HEK293 (cell line): ENCODE measurements at regions not wholly inside any gene's neighbourhood (a gene's known extent, or its start where the extent isn't known, plus 50 kb on each side); places are given as distances from the start of the nearest gene placed in this dataset.

Experiments
- CTCF ChIA-PET: fragments of 350-600 bp; formaldehyde crosslinking; extraction: SDS; loops from one replicate; lab custom pipeline; 2021; ENCODE audit warnings: antibody characterized with exemption; lab: Yijun Ruan, JAX
- POLR2A ChIA-PET: fragments of 300-600 bp; formaldehyde crosslinking; extraction: SDS; loops from one replicate; lab custom pipeline; 2020; ENCODE audit warnings: antibody characterized with exemption, inconsistent platforms; lab: Yijun Ruan, JAX
- H3K27ac ChIP-seq: fragments of 200-500 bp; sonication (Bioruptor generic); 2 replicates; pipeline ENCODE4 v1.5.1; 2014; ENCODE audit warnings: low read depth, low read length, control low read depth, inconsistent platforms; ENCODE audit errors: extremely low read depth
- H3K36me3 ChIP-seq, 2 experiments: fragments of 200-500 bp in 1 of 2; sonication (Bioruptor generic) in 1 of 2; 1 replicate in 1 of 2; 2 replicates in 1 of 2; pipeline ENCODE4 v1.5.1; 2014 to 2017; ENCODE audit warnings: inconsistent platforms in 2 of 2, low read length in 2 of 2; ENCODE audit not compliant: control insufficient read depth in 2 of 2, insufficient read depth in 1 of 2
- H3K4me1 ChIP-seq: fragments of 200-500 bp; sonication (Bioruptor generic); 2 replicates; pipeline ENCODE4 v1.5.1; 2014; ENCODE audit warnings: mild to moderate bottlenecking, low read length, inconsistent platforms; ENCODE audit not compliant: control insufficient read depth, insufficient read depth
- H3K4me3 ChIP-seq: 2 replicates; pipeline ENCODE4 v1.5.1; 2011; ENCODE audit warnings: low read depth, mild to moderate bottlenecking, control low read depth, low read length, moderate library complexity
- H3K9me3 ChIP-seq: fragments of 200-500 bp; sonication (Bioruptor generic); 2 replicates; pipeline ENCODE4 v1.5.1; 2014; ENCODE audit warnings: low read depth, low read length, inconsistent platforms; ENCODE audit not compliant: control insufficient read depth, insufficient read depth
- MYNN ChIP-seq: fragments of 450-650 bp; formaldehyde crosslinking; IDR thresholded peaks from 2 replicates; pipeline ENCODE4 v1.5.1; 2016; ENCODE audit warnings: missing biosample characterization, missing genetic modification characterization, borderline replicate concordance
- SP7 ChIP-seq: fragments of 450-650 bp; formaldehyde crosslinking; IDR thresholded peaks from 2 replicates; pipeline ENCODE4 v1.5.1; 2016; ENCODE audit warnings: missing biosample characterization, missing genetic modification characterization
- WT1 ChIP-seq: fragments of 450-650 bp; formaldehyde crosslinking; IDR thresholded peaks from 2 replicates; pipeline ENCODE4 v1.5.1; 2016; ENCODE audit warnings: missing biosample characterization, missing genetic modification characterization
- ZBTB20 ChIP-seq: fragments of 450-650 bp; formaldehyde crosslinking; IDR thresholded peaks from 2 replicates; pipeline ENCODE4 v1.5.1; 2016; ENCODE audit warnings: missing biosample characterization, missing genetic modification characterization
- ZFHX2 ChIP-seq: fragments of 450-650 bp; formaldehyde crosslinking; conservative IDR thresholded peaks from 2 replicates; pipeline ENCODE4 v1.5.1; 2016; ENCODE audit warnings: missing biosample characterization, missing genetic modification characterization
- ZNF169 ChIP-seq: fragments of 450-650 bp; formaldehyde crosslinking; IDR thresholded peaks from 2 replicates; pipeline ENCODE4 v1.5.1; 2016; ENCODE audit warnings: missing biosample characterization, missing genetic modification characterization
- ZNF266 ChIP-seq: fragments of 450-650 bp; formaldehyde crosslinking; IDR thresholded peaks from 2 replicates; pipeline ENCODE4 v1.5.1; 2016; ENCODE audit warnings: missing biosample characterization, missing genetic modification characterization, low read depth
- ZNF350 ChIP-seq: fragments of 450-650 bp; formaldehyde crosslinking; IDR thresholded peaks from 2 replicates; pipeline ENCODE4 v1.5.0; 2017; ENCODE audit warnings: missing biosample characterization, mild to moderate bottlenecking, missing genetic modification characterization
- ZNF423 ChIP-seq: fragments of 450-650 bp; formaldehyde crosslinking; IDR thresholded peaks from 2 replicates; pipeline ENCODE4 v1.5.1; 2016; ENCODE audit warnings: missing biosample characterization, missing genetic modification characterization
- ZNF558 ChIP-seq: fragments of 450-650 bp; formaldehyde crosslinking; IDR thresholded peaks from 2 replicates; pipeline ENCODE4 v1.5.1; 2016; ENCODE audit warnings: missing biosample characterization, missing genetic modification characterization
- ZNF560 ChIP-seq: fragments of 450-650 bp; formaldehyde crosslinking; IDR thresholded peaks from 2 replicates; pipeline ENCODE4 v1.5.1; 2017; ENCODE audit warnings: missing biosample characterization, missing genetic modification characterization, borderline replicate concordance
- ZNF561 ChIP-seq: fragments of 450-650 bp; IDR thresholded peaks from 2 replicates; pipeline ENCODE4 v1.5.1; 2018; ENCODE audit warnings: missing biosample characterization, missing genetic modification characterization, borderline replicate concordance
- ZSCAN16 ChIP-seq: fragments of 450-650 bp; formaldehyde crosslinking; IDR thresholded peaks from 2 replicates; pipeline ENCODE4 v1.5.1; 2016; ENCODE audit warnings: missing biosample characterization, missing genetic modification characterization
- TF ChIP-seq, protein P1 (sequence below): fragments of 450-650 bp; formaldehyde crosslinking; IDR thresholded peaks from 2 replicates; pipeline ENCODE4 v1.5.1; 2016; ENCODE audit warnings: missing biosample characterization, missing genetic modification characterization
- TF ChIP-seq, protein P2 (sequence below): fragments of 450-650 bp; formaldehyde crosslinking; IDR thresholded peaks from 2 replicates; pipeline ENCODE4 v1.5.1; 2017; ENCODE audit warnings: missing biosample characterization, missing genetic modification characterization
- TF ChIP-seq, protein P3 (sequence below): fragments of 450-650 bp; formaldehyde crosslinking; optimal IDR thresholded peaks from 2 replicates; pipeline ENCODE3; 2016; ENCODE audit warnings: missing biosample characterization, mild to moderate bottlenecking, missing genetic modification characterization
- TF ChIP-seq, protein P4 (sequence below): fragments of 450-650 bp; IDR thresholded peaks from 2 replicates; pipeline ENCODE4 v1.5.1; 2018; ENCODE audit warnings: missing biosample characterization, mild to moderate bottlenecking, missing genetic modification characterization
- TF ChIP-seq, protein P5 (sequence below): fragments of 450-650 bp; formaldehyde crosslinking; IDR thresholded peaks from 2 replicates; pipeline ENCODE4 v1.5.1; 2016; ENCODE audit warnings: missing biosample characterization, missing genetic modification characterization, borderline replicate concordance

DNA sequence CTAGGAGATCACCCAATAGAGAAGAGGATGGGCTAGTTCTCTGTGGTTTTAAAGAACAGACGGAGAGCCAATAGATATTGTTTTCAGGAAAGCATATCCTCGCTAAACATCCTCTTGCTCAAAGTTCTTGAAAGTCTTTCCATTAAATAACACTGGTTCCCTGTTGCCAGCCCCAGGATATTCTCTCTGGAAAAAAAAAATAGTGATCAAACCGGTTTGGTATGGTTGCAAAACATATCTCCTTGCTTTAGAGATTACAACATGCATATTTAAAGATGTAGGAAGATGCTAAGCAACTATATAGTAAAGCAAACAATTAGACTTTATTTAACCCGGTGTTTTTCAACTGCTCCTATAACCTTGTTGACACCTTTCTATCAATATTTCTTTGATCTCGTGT lies 211.4 kb downstream of the CMPK2 start:
- POLR2A ChIA-PET = no interaction called here
- TF ChIP-seq, protein P1, sequence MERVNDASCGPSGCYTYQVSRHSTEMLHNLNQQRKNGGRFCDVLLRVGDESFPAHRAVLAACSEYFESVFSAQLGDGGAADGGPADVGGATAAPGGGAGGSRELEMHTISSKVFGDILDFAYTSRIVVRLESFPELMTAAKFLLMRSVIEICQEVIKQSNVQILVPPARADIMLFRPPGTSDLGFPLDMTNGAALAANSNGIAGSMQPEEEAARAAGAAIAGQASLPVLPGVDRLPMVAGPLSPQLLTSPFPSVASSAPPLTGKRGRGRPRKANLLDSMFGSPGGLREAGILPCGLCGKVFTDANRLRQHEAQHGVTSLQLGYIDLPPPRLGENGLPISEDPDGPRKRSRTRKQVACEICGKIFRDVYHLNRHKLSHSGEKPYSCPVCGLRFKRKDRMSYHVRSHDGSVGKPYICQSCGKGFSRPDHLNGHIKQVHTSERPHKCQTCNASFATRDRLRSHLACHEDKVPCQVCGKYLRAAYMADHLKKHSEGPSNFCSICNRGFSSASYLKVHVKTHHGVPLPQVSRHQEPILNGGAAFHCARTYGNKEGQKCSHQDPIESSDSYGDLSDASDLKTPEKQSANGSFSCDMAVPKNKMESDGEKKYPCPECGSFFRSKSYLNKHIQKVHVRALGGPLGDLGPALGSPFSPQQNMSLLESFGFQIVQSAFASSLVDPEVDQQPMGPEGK (tag by site-specific recombination) = no peak
- TF ChIP-seq ZNF560 (tag by site-specific recombination) (no peak), ZSCAN16 (tag by site-specific recombination) (no peak)
- TF ChIP-seq, all 188 proteins: peak for 0

DNA sequence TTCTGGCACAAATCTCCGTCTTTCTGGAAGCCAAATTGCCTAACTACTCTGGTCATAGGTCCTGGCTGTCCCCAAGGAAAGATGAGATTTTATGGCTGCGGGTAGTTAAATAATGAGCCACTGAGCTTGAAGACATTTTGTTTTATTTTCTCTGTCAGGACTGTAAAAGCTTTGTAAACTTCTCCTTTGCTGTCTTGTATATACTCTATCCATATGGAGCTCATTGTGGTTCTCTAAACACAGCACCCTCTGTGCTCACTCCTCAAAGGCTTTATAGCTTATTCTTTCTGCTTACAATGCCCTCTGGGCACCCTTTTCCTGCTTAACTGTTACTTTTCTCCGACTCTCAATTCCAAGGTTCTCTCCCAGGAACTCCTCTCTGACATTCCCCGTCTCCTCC lies 209.1 kb downstream of the CMPK2 start:
- Histone ChIP-seq H3K9me3 (no peaks in the 10 kb centered on the region), H3K36me3 (no peaks in the 10 kb centered on the region), H3K4me1 (no peaks in the 10 kb centered on the region), H3K4me3 (no peak overlapping the region), H3K27ac (no peak overlapping the region)
- ChIA-PET CTCF (no interaction called here), POLR2A (no interaction called here)
- TF ChIP-seq ZNF266 (tag by site-specific recombination) (no peak), ZNF561 (tag by site-specific recombination) (no peak), ZNF558 (tag by site-specific recombination) (no peak)

More for the DNA sequence above, 211.4 kb downstream of the CMPK2 start:
- Histone ChIP-seq H3K4me3 (no peak overlapping the region), H3K27ac (no peak overlapping the region), H3K36me3 (no peaks in the 10 kb centered on the region), H3K4me1 (no peaks in the 10 kb centered on the region), H3K9me3 (no peaks in the 10 kb centered on the region)
- CTCF ChIA-PET = no interaction called here

DNA sequence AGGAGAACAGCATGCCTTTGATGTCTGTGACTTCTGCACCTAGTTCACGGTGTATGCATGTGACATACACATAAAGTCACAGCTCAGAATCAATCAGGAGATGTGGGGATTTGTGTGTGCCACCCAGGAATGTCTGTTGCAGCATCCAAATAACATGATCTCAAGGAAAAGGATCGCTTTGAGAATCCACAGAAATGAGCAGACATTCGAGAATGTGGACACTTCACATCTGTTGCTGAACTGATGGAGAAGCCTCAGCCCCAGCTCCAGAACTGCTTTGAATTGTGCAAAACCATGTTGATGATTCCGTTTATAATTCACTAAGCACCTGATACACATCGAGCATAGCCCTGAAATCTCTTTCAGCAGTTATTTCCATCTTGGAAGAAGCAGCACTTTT lies 208.6 kb downstream of the CMPK2 start:
- Histone ChIP-seq H3K9me3 (no peaks in the 10 kb centered on the region), H3K36me3 (no peaks in the 10 kb centered on the region), H3K4me3 (no peak overlapping the region), H3K27ac (no peak overlapping the region), H3K4me1 (no peaks in the 10 kb centered on the region)
- ChIA-PET POLR2A (no interaction called here), CTCF (no interaction called here)
- TF ChIP-seq, protein P2, sequence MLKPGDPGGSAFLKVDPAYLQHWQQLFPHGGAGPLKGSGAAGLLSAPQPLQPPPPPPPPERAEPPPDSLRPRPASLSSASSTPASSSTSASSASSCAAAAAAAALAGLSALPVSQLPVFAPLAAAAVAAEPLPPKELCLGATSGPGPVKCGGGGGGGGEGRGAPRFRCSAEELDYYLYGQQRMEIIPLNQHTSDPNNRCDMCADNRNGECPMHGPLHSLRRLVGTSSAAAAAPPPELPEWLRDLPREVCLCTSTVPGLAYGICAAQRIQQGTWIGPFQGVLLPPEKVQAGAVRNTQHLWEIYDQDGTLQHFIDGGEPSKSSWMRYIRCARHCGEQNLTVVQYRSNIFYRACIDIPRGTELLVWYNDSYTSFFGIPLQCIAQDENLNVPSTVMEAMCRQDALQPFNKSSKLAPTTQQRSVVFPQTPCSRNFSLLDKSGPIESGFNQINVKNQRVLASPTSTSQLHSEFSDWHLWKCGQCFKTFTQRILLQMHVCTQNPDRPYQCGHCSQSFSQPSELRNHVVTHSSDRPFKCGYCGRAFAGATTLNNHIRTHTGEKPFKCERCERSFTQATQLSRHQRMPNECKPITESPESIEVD (tag by site-specific recombination) = no peak
- TF ChIP-seq ZBTB20 (tag by site-specific recombination) (no peak), MYNN (no peak), SP7 (tag by site-specific recombination) (no peak), WT1 (tag by site-specific recombination) (no peak), ZFHX2 (no peak), ZNF169 (tag by site-specific recombination) (no peak), ZNF423 (tag by site-specific recombination) (no peak), ZNF350 (tag by site-specific recombination) (no peak)
- TF ChIP-seq, protein P3, sequence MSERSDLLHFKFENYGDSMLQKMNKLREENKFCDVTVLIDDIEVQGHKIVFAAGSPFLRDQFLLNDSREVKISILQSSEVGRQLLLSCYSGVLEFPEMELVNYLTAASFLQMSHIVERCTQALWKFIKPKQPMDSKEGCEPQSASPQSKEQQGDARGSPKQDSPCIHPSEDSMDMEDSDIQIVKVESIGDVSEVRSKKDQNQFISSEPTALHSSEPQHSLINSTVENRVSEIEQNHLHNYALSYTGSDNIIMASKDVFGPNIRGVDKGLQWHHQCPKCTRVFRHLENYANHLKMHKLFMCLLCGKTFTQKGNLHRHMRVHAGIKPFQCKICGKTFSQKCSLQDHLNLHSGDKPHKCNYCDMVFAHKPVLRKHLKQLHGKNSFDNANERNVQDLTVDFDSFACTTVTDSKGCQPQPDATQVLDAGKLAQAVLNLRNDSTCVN = no peak
- TF ChIP-seq, protein P4, sequence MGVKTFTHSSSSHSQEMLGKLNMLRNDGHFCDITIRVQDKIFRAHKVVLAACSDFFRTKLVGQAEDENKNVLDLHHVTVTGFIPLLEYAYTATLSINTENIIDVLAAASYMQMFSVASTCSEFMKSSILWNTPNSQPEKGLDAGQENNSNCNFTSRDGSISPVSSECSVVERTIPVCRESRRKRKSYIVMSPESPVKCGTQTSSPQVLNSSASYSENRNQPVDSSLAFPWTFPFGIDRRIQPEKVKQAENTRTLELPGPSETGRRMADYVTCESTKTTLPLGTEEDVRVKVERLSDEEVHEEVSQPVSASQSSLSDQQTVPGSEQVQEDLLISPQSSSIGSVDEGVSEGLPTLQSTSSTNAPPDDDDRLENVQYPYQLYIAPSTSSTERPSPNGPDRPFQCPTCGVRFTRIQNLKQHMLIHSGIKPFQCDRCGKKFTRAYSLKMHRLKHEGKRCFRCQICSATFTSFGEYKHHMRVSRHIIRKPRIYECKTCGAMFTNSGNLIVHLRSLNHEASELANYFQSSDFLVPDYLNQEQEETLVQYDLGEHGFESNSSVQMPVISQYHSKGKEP (tag by site-specific recombination) = no peak
- TF ChIP-seq, protein P5, sequence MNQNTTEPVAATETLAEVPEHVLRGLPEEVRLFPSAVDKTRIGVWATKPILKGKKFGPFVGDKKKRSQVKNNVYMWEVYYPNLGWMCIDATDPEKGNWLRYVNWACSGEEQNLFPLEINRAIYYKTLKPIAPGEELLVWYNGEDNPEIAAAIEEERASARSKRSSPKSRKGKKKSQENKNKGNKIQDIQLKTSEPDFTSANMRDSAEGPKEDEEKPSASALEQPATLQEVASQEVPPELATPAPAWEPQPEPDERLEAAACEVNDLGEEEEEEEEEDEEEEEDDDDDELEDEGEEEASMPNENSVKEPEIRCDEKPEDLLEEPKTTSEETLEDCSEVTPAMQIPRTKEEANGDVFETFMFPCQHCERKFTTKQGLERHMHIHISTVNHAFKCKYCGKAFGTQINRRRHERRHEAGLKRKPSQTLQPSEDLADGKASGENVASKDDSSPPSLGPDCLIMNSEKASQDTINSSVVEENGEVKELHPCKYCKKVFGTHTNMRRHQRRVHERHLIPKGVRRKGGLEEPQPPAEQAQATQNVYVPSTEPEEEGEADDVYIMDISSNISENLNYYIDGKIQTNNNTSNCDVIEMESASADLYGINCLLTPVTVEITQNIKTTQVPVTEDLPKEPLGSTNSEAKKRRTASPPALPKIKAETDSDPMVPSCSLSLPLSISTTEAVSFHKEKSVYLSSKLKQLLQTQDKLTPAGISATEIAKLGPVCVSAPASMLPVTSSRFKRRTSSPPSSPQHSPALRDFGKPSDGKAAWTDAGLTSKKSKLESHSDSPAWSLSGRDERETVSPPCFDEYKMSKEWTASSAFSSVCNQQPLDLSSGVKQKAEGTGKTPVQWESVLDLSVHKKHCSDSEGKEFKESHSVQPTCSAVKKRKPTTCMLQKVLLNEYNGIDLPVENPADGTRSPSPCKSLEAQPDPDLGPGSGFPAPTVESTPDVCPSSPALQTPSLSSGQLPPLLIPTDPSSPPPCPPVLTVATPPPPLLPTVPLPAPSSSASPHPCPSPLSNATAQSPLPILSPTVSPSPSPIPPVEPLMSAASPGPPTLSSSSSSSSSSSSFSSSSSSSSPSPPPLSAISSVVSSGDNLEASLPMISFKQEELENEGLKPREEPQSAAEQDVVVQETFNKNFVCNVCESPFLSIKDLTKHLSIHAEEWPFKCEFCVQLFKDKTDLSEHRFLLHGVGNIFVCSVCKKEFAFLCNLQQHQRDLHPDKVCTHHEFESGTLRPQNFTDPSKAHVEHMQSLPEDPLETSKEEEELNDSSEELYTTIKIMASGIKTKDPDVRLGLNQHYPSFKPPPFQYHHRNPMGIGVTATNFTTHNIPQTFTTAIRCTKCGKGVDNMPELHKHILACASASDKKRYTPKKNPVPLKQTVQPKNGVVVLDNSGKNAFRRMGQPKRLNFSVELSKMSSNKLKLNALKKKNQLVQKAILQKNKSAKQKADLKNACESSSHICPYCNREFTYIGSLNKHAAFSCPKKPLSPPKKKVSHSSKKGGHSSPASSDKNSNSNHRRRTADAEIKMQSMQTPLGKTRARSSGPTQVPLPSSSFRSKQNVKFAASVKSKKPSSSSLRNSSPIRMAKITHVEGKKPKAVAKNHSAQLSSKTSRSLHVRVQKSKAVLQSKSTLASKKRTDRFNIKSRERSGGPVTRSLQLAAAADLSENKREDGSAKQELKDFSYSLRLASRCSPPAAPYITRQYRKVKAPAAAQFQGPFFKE (tag by site-specific recombination) = no peak
